Astrocyte (in vitro differentiated cells and primary cell): ENCODE measurements at regions not wholly inside any gene's neighbourhood (a gene's known extent, or its start where the extent isn't known, plus 50 kb on each side); places are given as distances from the start of the nearest gene placed in this dataset.
A peak's percentile ranks its signal among the peaks of the same experiment; 100 is the strongest.

ENCODE experiments used
- DNase-seq: peaks from one replicate; pipeline ENCODE4 v3.0.0-alpha.2; 2010; ENCODE audit warnings: low read depth
- FAIRE-seq: peaks from 2 replicates; lab custom pipeline; 2011; peaks lifted over from hg19 to GRCh38; lab: Jason Lieb, UNC
- H2AFZ ChIP-seq: 2 replicates; pipeline ENCODE4 v1.6.0; 2012; ENCODE audit warnings: low read depth, low read length, inconsistent platforms
- H3K27ac ChIP-seq: 2 replicates; pipeline ENCODE4 v1.5.1; 2011; ENCODE audit warnings: low read depth, low read length, inconsistent platforms
- H3K27me3 ChIP-seq: 2 replicates; pipeline ENCODE4 v1.6.0; 2011; ENCODE audit warnings: low read length, inconsistent platforms; ENCODE audit not compliant: insufficient read depth
- H3K36me3 ChIP-seq: 2 replicates; pipeline ENCODE4 v1.5.1; 2011; ENCODE audit warnings: low read length, inconsistent platforms; ENCODE audit not compliant: insufficient read depth
- H3K4me1 ChIP-seq: 2 replicates; pipeline ENCODE4 v1.5.1; 2011; ENCODE audit warnings: low read length, inconsistent platforms; ENCODE audit not compliant: insufficient read depth
- H3K4me2 ChIP-seq: 2 replicates; pipeline ENCODE4 v1.6.0; 2012; ENCODE audit warnings: low read length, inconsistent platforms
- H3K4me3 ChIP-seq: 2 replicates; pipeline ENCODE4 v1.5.1; 2011; ENCODE audit warnings: low read depth, mild to moderate bottlenecking, low read length, inconsistent platforms; ENCODE audit not compliant: insufficient read depth
- H3K79me2 ChIP-seq: 2 replicates; pipeline ENCODE4 v1.6.0; 2012; ENCODE audit warnings: mild to moderate bottlenecking, low read length, inconsistent platforms; ENCODE audit not compliant: insufficient read depth
- H3K9ac ChIP-seq: 2 replicates; pipeline ENCODE4 v1.6.0; 2012; ENCODE audit warnings: mild to moderate bottlenecking, low read length, inconsistent platforms
- H3K9me3 ChIP-seq: 2 replicates; pipeline ENCODE4 v1.5.1; 2012; ENCODE audit warnings: low read depth, mild to moderate bottlenecking, low read length, inconsistent platforms; ENCODE audit not compliant: insufficient read depth
- H4K20me1 ChIP-seq: 2 replicates; pipeline ENCODE4 v1.6.0; 2012; ENCODE audit warnings: low read length, inconsistent platforms; ENCODE audit not compliant: insufficient read depth
- H3K27ac Mint-ChIP-seq: one replicate; pipeline ENCODE4 v1.8.0; 2021; ENCODE audit warnings: mild to moderate bottlenecking, mixed read lengths; ENCODE audit not compliant: unreplicated experiment
- H3K27me3 Mint-ChIP-seq: one replicate; pipeline ENCODE4 v1.8.0; 2021; ENCODE audit warnings: low read depth, mixed read lengths; ENCODE audit not compliant: unreplicated experiment
- H3K36me3 Mint-ChIP-seq: one replicate; pipeline ENCODE4 v1.8.0; 2021; ENCODE audit warnings: low read depth, mixed read lengths; ENCODE audit not compliant: unreplicated experiment
- H3K4me1 Mint-ChIP-seq: one replicate; pipeline ENCODE4 v1.8.0; 2021; ENCODE audit warnings: low read depth, mixed read lengths; ENCODE audit not compliant: unreplicated experiment
- H3K4me3 Mint-ChIP-seq: one replicate; pipeline ENCODE4 v1.8.0; 2021; ENCODE audit warnings: mild to moderate bottlenecking, moderate library complexity, mixed read lengths; ENCODE audit not compliant: unreplicated experiment
- H3K9me3 Mint-ChIP-seq: one replicate; pipeline ENCODE4 v1.8.0; 2021; ENCODE audit warnings: mild to moderate bottlenecking, mixed read lengths; ENCODE audit not compliant: unreplicated experiment
- EZH2 ChIP-seq: IDR thresholded peaks from 2 replicates; pipeline ENCODE4 v1.6.1; 2012; ENCODE audit warnings: mild to moderate bottlenecking, low read length, inconsistent platforms; ENCODE audit not compliant: insufficient read depth
- TF ChIP-seq, protein P1 (sequence below): IDR thresholded peaks from 2 replicates; pipeline ENCODE4 v1.5.1; 2011; ENCODE audit warnings: low read depth, mild to moderate bottlenecking, inconsistent platforms, low read length, moderate library complexity; ENCODE audit not compliant: insufficient read depth

DNA sequence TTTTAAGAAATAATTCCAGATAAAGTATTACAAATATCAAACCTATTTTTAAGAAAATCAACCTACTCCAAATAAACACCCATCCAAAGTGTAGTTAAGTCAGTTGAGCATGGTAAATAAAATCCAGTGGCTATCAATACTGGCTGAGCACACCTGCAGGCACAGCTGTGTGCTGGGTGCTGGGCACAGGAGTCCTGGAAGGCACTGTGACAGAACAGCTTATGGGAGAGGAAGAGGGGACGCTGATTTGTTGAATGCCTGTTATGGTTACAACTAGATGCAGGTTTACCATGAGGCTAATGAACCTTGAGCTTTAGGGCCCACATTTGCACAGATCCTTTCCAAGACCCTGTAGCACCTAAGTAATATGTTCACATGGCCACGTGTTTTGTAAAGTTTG, 202.7 kb downstream of the MTX2 start:
- Histone ChIP-seq H3K9ac (no peak overlapping the region), H3K36me3 (no peaks in the 10 kb centered on the region), H3K79me2 (no peaks in the 10 kb centered on the region), H3K4me3 (no peak overlapping the region), H3K9me3 (no peaks in the 10 kb centered on the region), H3K4me1 (no peaks in the 10 kb centered on the region), H3K27ac (no peak overlapping the region), H2AFZ (no peak overlapping the region), H3K27me3 (no peaks in the 10 kb centered on the region), H4K20me1 (no peaks in the 10 kb centered on the region), H3K4me2 (no peak overlapping the region)
- Mint-ChIP-seq H3K27ac (no peak overlapping the region), H3K4me3 (no peak overlapping the region), H3K27me3 (peaks cover 14% of the 10 kb centered on the region), H3K4me1 (no peaks in the 10 kb centered on the region), H3K9me3 (no peaks in the 10 kb centered on the region), H3K36me3 (no peaks in the 10 kb centered on the region)
- no peak for DNase-seq
- no peak for FAIRE-seq
- TF ChIP-seq EZH2, result no peak
- TF ChIP-seq, protein P1, sequence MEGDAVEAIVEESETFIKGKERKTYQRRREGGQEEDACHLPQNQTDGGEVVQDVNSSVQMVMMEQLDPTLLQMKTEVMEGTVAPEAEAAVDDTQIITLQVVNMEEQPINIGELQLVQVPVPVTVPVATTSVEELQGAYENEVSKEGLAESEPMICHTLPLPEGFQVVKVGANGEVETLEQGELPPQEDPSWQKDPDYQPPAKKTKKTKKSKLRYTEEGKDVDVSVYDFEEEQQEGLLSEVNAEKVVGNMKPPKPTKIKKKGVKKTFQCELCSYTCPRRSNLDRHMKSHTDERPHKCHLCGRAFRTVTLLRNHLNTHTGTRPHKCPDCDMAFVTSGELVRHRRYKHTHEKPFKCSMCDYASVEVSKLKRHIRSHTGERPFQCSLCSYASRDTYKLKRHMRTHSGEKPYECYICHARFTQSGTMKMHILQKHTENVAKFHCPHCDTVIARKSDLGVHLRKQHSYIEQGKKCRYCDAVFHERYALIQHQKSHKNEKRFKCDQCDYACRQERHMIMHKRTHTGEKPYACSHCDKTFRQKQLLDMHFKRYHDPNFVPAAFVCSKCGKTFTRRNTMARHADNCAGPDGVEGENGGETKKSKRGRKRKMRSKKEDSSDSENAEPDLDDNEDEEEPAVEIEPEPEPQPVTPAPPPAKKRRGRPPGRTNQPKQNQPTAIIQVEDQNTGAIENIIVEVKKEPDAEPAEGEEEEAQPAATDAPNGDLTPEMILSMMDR, result no peak

DNA sequence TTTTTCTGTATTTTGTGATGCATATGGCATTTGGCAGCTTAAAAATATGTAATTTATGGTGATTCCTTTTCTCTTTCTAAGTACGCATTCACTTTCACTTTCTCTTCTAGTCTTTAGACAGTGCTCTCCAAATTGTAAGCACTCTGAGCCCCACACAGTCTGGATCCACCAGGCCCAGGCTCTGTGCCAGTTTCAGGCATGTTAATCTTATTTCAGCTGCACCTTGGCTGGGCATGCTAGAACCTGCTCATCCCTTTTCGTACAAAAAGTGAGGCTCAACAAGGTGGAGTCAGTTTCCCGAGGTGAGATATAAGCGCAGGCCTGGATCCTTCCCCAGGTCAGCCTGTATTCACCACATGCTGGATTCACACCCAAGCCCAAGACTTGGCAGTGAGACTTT, 203.9 kb downstream of the MTX2 start:
- H3K4me1 Mint-ChIP-seq, result no peaks in the 10 kb centered on the region
- H3K27me3 ChIP-seq, result no peaks in the 10 kb centered on the region
- H3K36me3 Mint-ChIP-seq, result no peaks in the 10 kb centered on the region
- H3K27me3 Mint-ChIP-seq, result peaks cover 14% of the 10 kb centered on the region
- H3K9me3 ChIP-seq, result no peaks in the 10 kb centered on the region
- FAIRE-seq, result no peak
- H2AFZ ChIP-seq, result no peak overlapping the region
- TF ChIP-seq EZH2, result no peak
- TF ChIP-seq, protein P1, result no peak
- H3K4me2 ChIP-seq, result peak overlapping the region; percentile 16
- no peak overlapping the region for H3K27ac Mint-ChIP-seq
- no peak for DNase-seq
- no peaks in the 10 kb centered on the region for H3K9me3 Mint-ChIP-seq
- H3K4me3 ChIP-seq, result no peak overlapping the region
- H3K27ac ChIP-seq, result no peak overlapping the region
- no peaks in the 10 kb centered on the region for H4K20me1 ChIP-seq
- no peak overlapping the region for H3K4me3 Mint-ChIP-seq
- H3K4me1 ChIP-seq, result no peaks in the 10 kb centered on the region
- no peaks in the 10 kb centered on the region for H3K36me3 ChIP-seq
- H3K79me2 ChIP-seq, result no peaks in the 10 kb centered on the region
- H3K9ac ChIP-seq, result no peak overlapping the region

DNA sequence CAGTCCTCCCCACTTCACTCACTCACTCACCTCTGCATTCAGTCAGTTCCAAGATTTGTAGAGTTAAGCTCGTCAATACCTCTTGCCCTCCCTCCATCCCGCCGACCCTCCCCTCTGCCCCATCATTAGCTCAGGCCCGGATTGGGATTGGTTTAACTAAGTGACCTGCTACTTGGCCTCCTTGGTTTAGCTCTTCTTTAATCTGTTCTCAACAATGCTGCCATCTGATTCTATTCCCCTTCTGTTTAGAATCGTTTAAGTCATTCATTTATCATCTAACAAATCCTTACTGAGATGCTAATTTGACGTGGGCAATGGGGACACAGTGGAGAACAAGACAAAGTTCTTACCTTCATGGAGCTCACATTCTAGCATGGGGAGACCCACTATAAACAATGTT, 204.6 kb downstream of the MTX2 start:
- Histone ChIP-seq H3K4me1 (no peaks in the 10 kb centered on the region), H3K36me3 (no peaks in the 10 kb centered on the region), H3K27me3 (no peaks in the 10 kb centered on the region), H3K79me2 (no peaks in the 10 kb centered on the region), H3K4me2 (no peak overlapping the region), H3K9ac (no peak overlapping the region), H3K27ac (no peak overlapping the region), H3K9me3 (no peaks in the 10 kb centered on the region), H3K4me3 (no peak overlapping the region), H4K20me1 (no peaks in the 10 kb centered on the region), H2AFZ (no peak overlapping the region)
- no peaks in the 10 kb centered on the region for H3K4me1 Mint-ChIP-seq
- no peak for TF ChIP-seq EZH2
- TF ChIP-seq, protein P1, result no peak
- no peak overlapping the region for H3K27ac Mint-ChIP-seq
- H3K36me3 Mint-ChIP-seq, result no peaks in the 10 kb centered on the region
- DNase-seq (no peak), FAIRE-seq (no peak)
- peaks cover 14% of the 10 kb centered on the region for H3K27me3 Mint-ChIP-seq
- H3K9me3 Mint-ChIP-seq, result no peaks in the 10 kb centered on the region
- H3K4me3 Mint-ChIP-seq, result no peak overlapping the region
